B cell (primary cell): ENCODE measurements at regions not wholly inside any gene's neighbourhood (a gene's known extent, or its start where the extent isn't known, plus 50 kb on each side); places are given as distances from the start of the nearest gene placed in this dataset.

Experiments
- ATAC-seq: fragments of 200-7000 bp; cut with Tn5 transposase; one replicate; pipeline ENCODE4 v1.10.0; 2021; ENCODE audit warnings: low read depth, mild to moderate bottlenecking, moderate number of reproducible peaks, moderate library complexity
- CTCF ChIA-PET: fragments of 350-600 bp; sonication (Branson Sonifier 250); formaldehyde crosslinking; loops from one replicate; lab custom pipeline; 2021; ENCODE audit warnings: antibody characterized with exemption, inconsistent platforms; lab: Charles Lee
- POLR2A ChIA-PET: fragments of 350-600 bp; sonication (Branson Sonifier 250); formaldehyde crosslinking; loops from one replicate; lab custom pipeline; 2021; ENCODE audit warnings: antibody characterized with exemption; lab: Charles Lee
- DNase-seq: peaks from one replicate; pipeline ENCODE4 v3.0.0; 2013
- H2AFZ ChIP-seq: 2 replicates; pipeline ENCODE4 v1.6.1; 2012; ENCODE audit warnings: mild to moderate bottlenecking, low read depth, low read length; ENCODE audit not compliant: insufficient read depth, poor library complexity, severe bottlenecking
- H3K27ac ChIP-seq, 2 donors: 1 replicate in 1 of 2; 2 replicates in 1 of 2; pipeline ENCODE4 v1.5.1; 2012 to 2013; ENCODE audit warnings: low read length in 2 of 2, mild to moderate bottlenecking in 2 of 2, moderate library complexity in 1 of 2
- H3K27me3 ChIP-seq, 4 experiments: fragments of 200-600 bp in 1 of 4; sonication (generic) in 1 of 4; replicated peaks in 1 of 4; 1 replicate in 2 of 4; 2 replicates in 2 of 4; pipeline versions ENCODE4 v1.6.1 to v1.7.0; 2013 to 2016; ENCODE audit warnings: low read length in 3 of 4, mild to moderate bottlenecking in 2 of 4, mixed read lengths in 1 of 4, moderate library complexity in 1 of 4; ENCODE audit not compliant: insufficient read depth in 4 of 4, control insufficient read depth in 3 of 4; ENCODE audit errors: control extremely low read depth in 1 of 4
- H3K36me3 ChIP-seq, 2 experiments: replicated peaks in 1 of 2; 1 replicate in 1 of 2; 2 replicates in 1 of 2; pipeline versions ENCODE4 v1.6.1 to v1.7.1; 2013; ENCODE audit warnings: low read length in 1 of 2; ENCODE audit not compliant: insufficient read depth in 2 of 2, control insufficient read depth in 1 of 2; ENCODE audit errors: control extremely low read depth in 1 of 2, extremely low read depth in 1 of 2
- H3K4me1 ChIP-seq, 2 donors: fragments of 200-600 bp in 1 of 2; sonication (generic) in 1 of 2; 1 replicate in 1 of 2; 2 replicates in 1 of 2; pipeline versions ENCODE4 v1.5.1 to v1.6.1; 2013 to 2017; ENCODE audit warnings: low read length in 2 of 2; ENCODE audit not compliant: control insufficient read depth in 2 of 2, insufficient read depth in 2 of 2
- H3K4me2 ChIP-seq: replicated peaks from 2 replicates; pipeline ENCODE3; 2012; ENCODE audit warnings: mild to moderate bottlenecking, low read depth, low read length; ENCODE audit not compliant: poor library complexity, severe bottlenecking
- H3K4me3 ChIP-seq, 5 experiments: fragments of 200-600 bp in 1 of 5; sonication (generic) in 1 of 5; 1 replicate in 3 of 5; 2 replicates in 2 of 5; pipeline versions ENCODE4 v1.5.1 to v1.7.0; 2011 to 2016; ENCODE audit warnings: low read length in 4 of 5, mild to moderate bottlenecking in 4 of 5, low read depth in 2 of 5, control low read depth in 1 of 5, moderate library complexity in 1 of 5; ENCODE audit not compliant: insufficient read depth in 1 of 5; ENCODE audit errors: control extremely low read depth in 1 of 5, extremely low read depth in 1 of 5
- H3K79me2 ChIP-seq: fragments of 200-600 bp; sonication (generic); one replicate; pipeline ENCODE4 v1.6.0; 2016; ENCODE audit warnings: low read length; ENCODE audit not compliant: control insufficient read depth, insufficient read depth
- H3K9ac ChIP-seq: fragments of 200-600 bp; sonication (generic); 2 replicates; pipeline ENCODE4 v1.6.1; 2017; ENCODE audit warnings: mild to moderate bottlenecking, low read length, moderate library complexity
- H3K9me3 ChIP-seq, 3 donors: one replicate each; pipeline versions ENCODE4 v1.6.1 to v1.7.1; 2013; ENCODE audit warnings: low read length in 2 of 3; ENCODE audit not compliant: control insufficient read depth in 2 of 3, insufficient read depth in 1 of 3; ENCODE audit errors: control extremely low read depth in 1 of 3
- H4K20me1 ChIP-seq: 2 replicates; pipeline ENCODE4 v1.6.0; 2012; ENCODE audit warnings: mild to moderate bottlenecking, low read length; ENCODE audit not compliant: insufficient read depth, control insufficient read depth, poor library complexity, severe bottlenecking
- H3K27ac Mint-ChIP-seq: one replicate; pipeline ENCODE4 v1.8.0; 2021; ENCODE audit warnings: mixed read lengths
- H3K27me3 Mint-ChIP-seq: one replicate; pipeline ENCODE4 v1.8.0; 2021; ENCODE audit warnings: mixed read lengths
- H3K4me1 Mint-ChIP-seq: one replicate; pipeline ENCODE4 v1.8.0; 2021; ENCODE audit warnings: mixed read lengths
- H3K4me3 Mint-ChIP-seq: one replicate; pipeline ENCODE4 v1.8.0; 2021; ENCODE audit warnings: mixed read lengths
- H3K9me3 Mint-ChIP-seq: one replicate; pipeline ENCODE4 v1.8.0; 2022; ENCODE audit warnings: mixed read lengths; ENCODE audit not compliant: insufficient read depth
- CTCF ChIP-seq: fragments of 200-600 bp; IDR thresholded peaks from one replicate; pipeline ENCODE4 v1.8.0; 2022; ENCODE audit warnings: antibody characterized with exemption, mild to moderate bottlenecking
- EZH2 ChIP-seq: IDR thresholded peaks from 2 replicates; pipeline ENCODE4 v1.6.1; 2012; ENCODE audit warnings: borderline replicate concordance, low read depth, mild to moderate bottlenecking, moderate library complexity, low read length; ENCODE audit not compliant: insufficient read depth, poor library complexity, severe bottlenecking
- WGBS: methylation state at CpG from one replicate; pipeline ENCODE4 v1.1.5; 2013; ENCODE audit warnings: missing lambda C conversion rate; ENCODE audit not compliant: insufficient coverage; 5-methylcytosine and 5-hydroxymethylcytosine counted together
- intact Hi-C: fragments of 100-400 bp; cut with micrococcal nuclease; formaldehyde crosslinking; loops from one replicate; pipeline ENCODE4 v1.10.0; 2022

- no peak overlapping the region for H2AFZ ChIP-seq
- intact Hi-C loops, result no loop called here
- TF ChIP-seq CTCF, result no peak
- no peak for TF ChIP-seq EZH2
- H3K9ac ChIP-seq, result no peak overlapping the region
- 86% methylated on average over 2 of the region's 3 CpGs for WGBS
- H3K4me1 ChIP-seq, result no peaks in the 10 kb centered on the region
- ChIA-PET POLR2A (no interaction called here), CTCF (no interaction called here)
- H3K9me3 Mint-ChIP-seq, result no peaks in the 10 kb centered on the region
- H4K20me1 ChIP-seq, result no peaks in the 10 kb centered on the region
- peaks cover 9% of the 10 kb centered on the region for H3K27me3 Mint-ChIP-seq
- H3K4me2 ChIP-seq, result no peak overlapping the region
- no peak overlapping the region for H3K4me3 ChIP-seq
- no peak for ATAC-seq
- H3K27me3 ChIP-seq, result no peaks in the 10 kb centered on the region
- H3K27ac Mint-ChIP-seq, result no peak overlapping the region
- no peaks in the 10 kb centered on the region for H3K36me3 ChIP-seq
- H3K27ac ChIP-seq, result no peak overlapping the region
- DNase-seq, result no peak
- no peaks in the 10 kb centered on the region for H3K79me2 ChIP-seq
- no peaks in the 10 kb centered on the region for H3K4me1 Mint-ChIP-seq
- no peak overlapping the region for H3K4me3 Mint-ChIP-seq
- H3K9me3 ChIP-seq, result no peaks in the 10 kb centered on the region
Observed at GRCh38 chr1:208308221-208308620, 64.0 kb upstream of the PLXNA2 start.

DNA sequence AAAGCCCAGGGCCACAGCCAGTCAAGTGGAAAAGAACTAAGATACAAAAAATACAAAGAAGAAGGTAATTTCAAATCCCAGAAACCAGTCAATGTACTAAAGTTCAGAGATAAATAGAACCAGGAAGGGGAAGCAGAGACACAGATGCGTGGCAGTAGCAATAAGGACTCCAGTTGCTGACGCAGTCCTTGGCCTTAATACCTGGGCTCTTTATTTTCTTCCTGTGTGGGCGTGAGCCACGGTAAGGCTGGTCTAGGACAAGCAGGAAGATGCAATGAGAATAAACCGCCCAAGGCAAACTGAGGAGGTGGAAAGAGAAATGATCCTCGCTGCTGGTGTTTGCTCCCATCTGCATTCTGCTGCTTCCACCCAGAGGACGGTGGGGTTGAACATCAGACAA is 65.6 kb upstream of the PLXNA2 start:
- no peak overlapping the region for H3K4me3 Mint-ChIP-seq
- no peak for ATAC-seq
- H3K9ac ChIP-seq, result no peak overlapping the region
- H2AFZ ChIP-seq, result no peak overlapping the region
- no peaks in the 10 kb centered on the region for H3K9me3 ChIP-seq
- POLR2A ChIA-PET, result no interaction called here
- H3K4me2 ChIP-seq, result no peak overlapping the region
- H3K36me3 ChIP-seq, result no peaks in the 10 kb centered on the region
- intact Hi-C loops, result no loop called here
- H3K27me3 ChIP-seq, result no peaks in the 10 kb centered on the region
- no peaks in the 10 kb centered on the region for H3K4me1 Mint-ChIP-seq
- CTCF ChIA-PET, result no interaction called here
- H3K79me2 ChIP-seq, result no peaks in the 10 kb centered on the region
- H4K20me1 ChIP-seq, result no peaks in the 10 kb centered on the region
- 77% methylated on average over 6 of the region's 7 CpGs for WGBS
- H3K9me3 Mint-ChIP-seq, result no peaks in the 10 kb centered on the region
- peaks cover 12% of the 10 kb centered on the region for H3K27me3 Mint-ChIP-seq
- no peaks in the 10 kb centered on the region for H3K4me1 ChIP-seq
- TF ChIP-seq EZH2 (no peak), CTCF (no peak)
- H3K4me3 ChIP-seq, result no peak overlapping the region
- H3K27ac Mint-ChIP-seq, result no peak overlapping the region
- DNase-seq, result no peak
- H3K27ac ChIP-seq, result no peak overlapping the region
